HFF-Myc (cell line): ENCODE measurements at regions not wholly inside any gene's neighbourhood (a gene's known extent, or its start where the extent isn't known, plus 50 kb on each side); places are given as distances from the start of the nearest gene placed in this dataset.
A peak's percentile ranks its signal among the peaks of the same experiment; 100 is the strongest.

Source experiments
- DNase-seq: peaks from one replicate; pipeline ENCODE4 v3.0.0-alpha.2; 2011; ENCODE audit warnings: low read depth; ENCODE audit errors: extremely low read depth
- H3K4me3 ChIP-seq: replicated peaks from 2 replicates; pipeline ENCODE4 v1.5.1; 2011; ENCODE audit warnings: low read depth, mild to moderate bottlenecking, control low read depth, low read length
- TF ChIP-seq, protein P1 (sequence below): IDR thresholded peaks from 2 replicates; pipeline ENCODE4 v1.5.1; 2012; ENCODE audit warnings: mild to moderate bottlenecking, low read depth, low read length, control low read depth; ENCODE audit errors: missing control alignments

DNA sequence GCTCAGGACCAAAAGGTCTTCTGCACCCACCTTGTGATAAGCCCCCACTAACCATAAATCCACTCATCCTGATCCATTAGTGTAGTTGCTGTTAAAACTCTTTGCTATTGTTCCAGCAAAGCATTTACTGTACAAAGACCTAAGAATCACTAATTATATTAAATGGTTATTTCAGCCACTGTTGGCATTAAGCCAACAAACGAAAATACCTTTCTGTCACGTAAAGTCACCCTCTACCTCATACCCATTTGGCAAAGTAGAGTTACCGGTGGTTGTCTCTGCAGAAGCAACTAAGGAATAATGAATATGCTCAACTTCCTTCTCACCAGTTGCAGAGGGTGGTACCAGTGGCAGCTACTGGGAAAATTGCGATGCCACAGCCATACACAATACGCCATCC, 224.5 kb downstream of the SP3 start:
- no peak overlapping the region for H3K4me3 ChIP-seq
- TF ChIP-seq, protein P1, sequence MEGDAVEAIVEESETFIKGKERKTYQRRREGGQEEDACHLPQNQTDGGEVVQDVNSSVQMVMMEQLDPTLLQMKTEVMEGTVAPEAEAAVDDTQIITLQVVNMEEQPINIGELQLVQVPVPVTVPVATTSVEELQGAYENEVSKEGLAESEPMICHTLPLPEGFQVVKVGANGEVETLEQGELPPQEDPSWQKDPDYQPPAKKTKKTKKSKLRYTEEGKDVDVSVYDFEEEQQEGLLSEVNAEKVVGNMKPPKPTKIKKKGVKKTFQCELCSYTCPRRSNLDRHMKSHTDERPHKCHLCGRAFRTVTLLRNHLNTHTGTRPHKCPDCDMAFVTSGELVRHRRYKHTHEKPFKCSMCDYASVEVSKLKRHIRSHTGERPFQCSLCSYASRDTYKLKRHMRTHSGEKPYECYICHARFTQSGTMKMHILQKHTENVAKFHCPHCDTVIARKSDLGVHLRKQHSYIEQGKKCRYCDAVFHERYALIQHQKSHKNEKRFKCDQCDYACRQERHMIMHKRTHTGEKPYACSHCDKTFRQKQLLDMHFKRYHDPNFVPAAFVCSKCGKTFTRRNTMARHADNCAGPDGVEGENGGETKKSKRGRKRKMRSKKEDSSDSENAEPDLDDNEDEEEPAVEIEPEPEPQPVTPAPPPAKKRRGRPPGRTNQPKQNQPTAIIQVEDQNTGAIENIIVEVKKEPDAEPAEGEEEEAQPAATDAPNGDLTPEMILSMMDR: no peak
- DNase-seq: no peak

DNA sequence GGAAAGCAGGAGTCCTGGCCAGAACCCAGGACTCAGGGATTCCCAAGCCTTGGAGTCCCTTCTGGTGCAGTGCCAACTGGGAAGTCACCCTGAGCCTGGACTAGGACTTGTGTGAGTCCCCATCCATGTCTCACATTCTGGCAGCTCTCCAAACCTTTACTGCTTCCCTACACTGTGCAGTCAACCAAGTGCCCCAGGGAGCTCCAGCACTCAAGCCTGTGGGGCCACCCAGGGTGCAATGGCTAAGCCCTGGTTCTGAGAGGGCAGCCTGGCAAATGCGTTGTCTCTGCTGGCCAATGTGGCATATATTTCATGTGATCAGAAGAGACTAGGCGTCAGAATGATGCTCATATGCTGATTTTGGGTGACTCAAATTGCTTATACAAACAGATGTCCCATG, 223.4 kb downstream of the SP3 start:
- no peak for DNase-seq
- H3K4me3 ChIP-seq: no peak overlapping the region
- TF ChIP-seq, protein P1: no peak

DNA sequence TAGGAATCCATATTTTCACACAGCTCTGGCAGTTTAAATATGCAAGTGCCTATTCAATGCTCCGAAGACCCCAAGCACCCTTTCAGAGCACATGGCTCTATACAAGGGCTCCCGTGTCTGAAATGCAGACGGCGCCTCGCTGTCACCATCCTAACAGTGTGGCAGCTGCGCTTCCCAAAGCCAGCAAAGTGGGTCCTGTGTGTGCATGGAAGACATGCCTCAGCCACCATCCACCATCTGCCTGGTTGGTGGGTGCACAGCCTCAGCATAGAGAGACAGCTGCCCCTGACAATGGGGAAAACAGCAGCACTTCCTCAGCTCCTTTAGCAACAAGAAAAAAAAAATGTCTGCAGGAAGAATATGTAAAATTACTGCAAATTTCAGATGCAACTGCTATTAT, 218.1 kb downstream of the SP3 start:
- no peak for DNase-seq
- no peak overlapping the region for H3K4me3 ChIP-seq
- TF ChIP-seq, protein P1: no peak

DNA sequence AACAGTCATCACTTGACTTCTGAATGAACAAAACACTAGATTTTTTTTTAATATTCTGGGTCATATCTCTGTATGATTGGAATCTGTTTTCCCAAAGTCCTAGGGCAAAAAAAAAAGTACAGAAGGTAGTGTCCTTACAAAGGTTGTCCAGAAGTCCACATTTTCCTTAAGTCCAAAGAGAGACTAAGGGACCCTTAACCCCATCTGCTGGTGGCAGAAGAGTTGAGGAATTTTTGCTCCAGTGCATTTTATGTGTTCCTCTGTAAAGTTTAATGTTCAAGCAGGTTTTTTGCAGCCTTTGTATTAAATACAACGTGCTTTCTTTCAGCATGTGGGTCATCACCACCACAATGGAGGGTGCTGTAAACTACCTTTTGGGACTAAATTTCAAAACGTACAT, 215.9 kb downstream of the SP3 start:
- TF ChIP-seq, protein P1: peak; percentile 42
- peak; percentile 31 for DNase-seq
- H3K4me3 ChIP-seq: no peak overlapping the region

DNA sequence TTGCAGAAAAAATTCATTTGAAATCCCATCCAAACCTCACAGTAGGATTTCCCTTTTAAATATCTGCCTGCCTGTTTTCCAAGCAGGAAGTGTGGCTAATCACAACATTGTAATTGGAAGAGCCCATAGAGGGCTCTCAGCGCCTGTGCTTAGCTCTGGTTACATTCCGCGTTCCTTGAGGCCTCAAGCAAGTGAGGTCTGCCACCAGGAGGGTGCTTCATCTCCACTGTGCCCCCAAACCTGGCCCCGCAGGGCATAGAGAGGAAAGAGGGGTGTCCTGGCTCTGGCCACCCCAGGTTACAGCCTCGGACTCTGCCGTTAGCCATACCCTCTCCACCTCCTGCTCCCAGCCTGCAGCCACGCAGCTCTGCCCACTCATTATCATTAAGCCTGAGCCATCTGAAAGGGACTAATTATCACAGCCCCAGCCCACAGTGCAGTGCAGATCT, 214.8 kb downstream of the SP3 start:
- TF ChIP-seq, protein P1: no peak
- no peak overlapping the region for H3K4me3 ChIP-seq
- DNase-seq: no peak

DNA sequence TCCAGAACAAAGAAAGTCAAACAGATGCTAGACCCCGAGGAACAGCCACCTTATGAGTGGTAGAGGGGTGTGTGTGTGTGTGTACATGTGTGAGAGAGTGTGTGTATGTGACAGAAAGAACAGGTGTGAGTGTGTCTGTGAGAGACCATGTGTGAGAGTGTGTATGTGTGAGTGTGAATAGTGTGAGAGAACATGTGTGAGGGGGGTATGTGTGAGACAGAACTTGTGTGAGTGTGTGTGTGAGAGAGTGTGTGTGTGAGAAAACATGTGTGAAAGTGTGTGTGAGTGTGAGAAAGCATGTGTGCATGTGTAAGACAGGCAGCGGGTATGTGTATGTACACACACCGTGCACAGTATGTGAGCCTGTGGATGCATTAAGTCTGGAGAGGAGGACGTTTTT, 214.3 kb downstream of the SP3 start:
- no peak for DNase-seq
- no peak overlapping the region for H3K4me3 ChIP-seq
- TF ChIP-seq, protein P1: no peak

DNA sequence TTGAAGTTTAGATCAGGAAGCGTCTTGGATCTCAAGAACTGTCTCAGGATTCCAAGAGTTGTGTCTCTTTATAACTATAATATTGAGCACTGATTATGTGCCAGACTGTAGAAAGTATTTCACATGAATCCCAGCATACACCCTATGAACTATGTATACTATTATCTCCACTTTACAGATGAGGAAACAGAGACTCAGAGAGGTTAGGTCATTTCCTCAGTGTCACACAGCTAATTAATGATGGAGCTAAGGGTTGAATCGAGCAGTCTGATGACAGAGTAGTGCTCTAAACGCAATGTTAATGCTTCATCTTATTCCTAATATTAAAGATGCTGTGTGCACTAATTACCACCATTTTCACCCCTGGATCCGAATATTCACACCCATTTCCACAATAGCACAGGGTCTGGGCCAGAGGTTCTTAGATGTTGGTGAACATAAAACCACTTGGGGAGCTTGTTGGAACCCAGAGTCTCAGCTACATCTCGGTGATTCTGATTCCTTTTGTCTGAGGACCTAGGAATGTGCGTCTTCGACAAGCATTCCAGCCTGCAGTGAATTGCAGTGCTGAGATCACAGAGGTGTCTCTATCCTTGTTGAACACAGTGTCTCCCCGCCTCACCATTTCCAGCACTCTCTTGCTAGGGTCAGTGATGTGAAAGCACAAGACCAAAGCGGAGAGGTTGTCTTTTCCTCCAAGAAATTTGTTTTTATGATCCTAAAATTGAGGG, 213.8 kb downstream of the SP3 start:
- no peak for DNase-seq
- TF ChIP-seq, protein P1: no peak
- no peak overlapping the region for H3K4me3 ChIP-seq
